KMS-11 (cell line): ENCODE measurements at regions not wholly inside any gene's neighbourhood (a gene's known extent, or its start where the extent isn't known, plus 50 kb on each side); places are given as distances from the start of the nearest gene placed in this dataset.

ENCODE experiments used
- H2AFZ ChIP-seq: fragments of 200-600 bp; sonication (generic); 2 replicates; pipeline ENCODE4 v1.6.1; 2016; ENCODE audit warnings: antibody characterized with exemption, mixed run types, low read depth
- H3K27ac ChIP-seq: fragments of 200-600 bp; sonication (generic); 2 replicates; pipeline ENCODE4 v1.6.1; 2016; ENCODE audit warnings: mild to moderate bottlenecking, mixed run types
- H3K27me3 ChIP-seq: fragments of 200-600 bp; sonication (generic); 2 replicates; pipeline ENCODE4 v1.6.1; 2017; ENCODE audit warnings: mild to moderate bottlenecking, low read depth, mixed run types, moderate library complexity; ENCODE audit not compliant: insufficient read depth
- H3K36me3 ChIP-seq: fragments of 200-600 bp; sonication (generic); 2 replicates; pipeline ENCODE4 v1.6.1; 2017; ENCODE audit warnings: mild to moderate bottlenecking, mixed run types; ENCODE audit not compliant: insufficient read depth
- H3K4me1 ChIP-seq: fragments of 200-600 bp; sonication (generic); 2 replicates; pipeline ENCODE4 v1.6.1; 2016; ENCODE audit warnings: mild to moderate bottlenecking, low read depth, mixed run types; ENCODE audit not compliant: poor library complexity, severe bottlenecking
- H3K4me2 ChIP-seq: fragments of 200-600 bp; sonication (generic); 2 replicates; pipeline ENCODE4 v1.7.0; 2016; ENCODE audit warnings: mild to moderate bottlenecking, mixed run types
- H3K4me3 ChIP-seq: fragments of 200-600 bp; sonication (generic); IDR thresholded peaks from 2 replicates; pipeline ENCODE4 v1.6.1; 2017; ENCODE audit warnings: low read depth, low read length, mixed read lengths; ENCODE audit not compliant: insufficient read depth
- H3K79me2 ChIP-seq: fragments of 200-600 bp; sonication (generic); 2 replicates; pipeline ENCODE4 v1.6.1; 2016; ENCODE audit warnings: low read depth, mixed run types; ENCODE audit not compliant: insufficient read depth
- H3K9ac ChIP-seq: fragments of 200-600 bp; sonication (generic); 2 replicates; pipeline ENCODE4 v1.6.1; 2016; ENCODE audit warnings: mild to moderate bottlenecking, mixed run types
- H4K20me1 ChIP-seq: fragments of 200-600 bp; sonication (generic); 2 replicates; pipeline ENCODE4 v1.6.1; 2016; ENCODE audit warnings: mild to moderate bottlenecking, mixed run types; ENCODE audit not compliant: insufficient read depth
- CTCF ChIP-seq: fragments of 200-600 bp; sonication (generic); conservative IDR thresholded peaks from 2 replicates; pipeline ENCODE4 v1.6.1; 2017; ENCODE audit warnings: low read depth, mild to moderate bottlenecking, antibody characterized with exemption, low read length, moderate library complexity, mixed read lengths

GRCh38 chr6:24987446-24988115, 51.8 kb upstream of the RIPOR2 start:
- no peak for TF ChIP-seq CTCF
- H3K79me2 ChIP-seq = no peaks in the 10 kb centered on the region
- no peaks in the 10 kb centered on the region for H3K36me3 ChIP-seq
- H4K20me1 ChIP-seq = no peaks in the 10 kb centered on the region
- H3K9ac ChIP-seq = no peak overlapping the region
- H3K4me1 ChIP-seq = no peaks in the 10 kb centered on the region
- no peaks in the 10 kb centered on the region for H3K27me3 ChIP-seq
- no peak overlapping the region for H3K4me2 ChIP-seq
- H3K4me3 ChIP-seq = no peak overlapping the region
- no peak overlapping the region for H2AFZ ChIP-seq
- H3K27ac ChIP-seq = no peak overlapping the region

- no peak overlapping the region for H3K4me3 ChIP-seq
- H3K27ac ChIP-seq = no peak overlapping the region
Observed at GRCh38 chr6:24988562-24988961, 52.8 kb upstream of the RIPOR2 start.

DNA sequence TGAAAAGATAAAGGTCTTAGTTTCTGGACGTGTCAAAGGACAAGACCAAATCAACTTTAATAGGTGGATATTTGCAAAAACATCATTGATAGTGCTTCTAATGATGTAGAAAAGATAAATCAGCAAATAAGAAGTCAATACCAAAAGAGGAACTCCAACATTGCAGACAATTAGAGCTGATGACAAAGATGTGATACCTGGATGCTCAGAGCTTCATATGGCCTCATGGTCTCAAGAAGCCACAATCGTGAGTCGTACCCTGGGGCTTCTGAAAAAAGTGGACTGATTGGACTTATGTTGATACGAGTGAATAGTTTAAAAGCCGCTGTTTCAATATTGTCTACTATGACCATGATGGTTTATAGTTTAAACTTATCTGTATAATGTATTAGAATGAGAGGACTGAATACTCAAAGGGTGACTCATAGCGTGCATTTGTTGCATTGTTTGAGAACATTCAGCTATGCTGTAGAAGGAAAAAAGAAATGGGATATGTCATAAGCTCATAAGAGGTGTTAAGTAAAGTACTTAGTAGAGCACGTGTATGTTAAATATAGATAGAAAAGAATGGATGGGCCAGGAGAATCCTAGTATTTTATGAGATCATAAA, 54.6 kb upstream of the RIPOR2 start:
- Histone ChIP-seq H3K4me2 (no peak overlapping the region), H3K9ac (no peak overlapping the region), H3K27ac (no peak overlapping the region), H4K20me1 (no peaks in the 10 kb centered on the region), H3K79me2 (no peaks in the 10 kb centered on the region), H3K36me3 (no peaks in the 10 kb centered on the region), H3K4me3 (no peak overlapping the region), H3K27me3 (no peaks in the 10 kb centered on the region), H2AFZ (no peak overlapping the region), H3K4me1 (no peaks in the 10 kb centered on the region)
- TF ChIP-seq CTCF = no peak

More at GRCh38 chr6:24988562-24988961, 52.8 kb upstream of the RIPOR2 start:
- Histone ChIP-seq H3K36me3 (no peaks in the 10 kb centered on the region), H3K27me3 (no peaks in the 10 kb centered on the region), H3K9ac (no peak overlapping the region), H4K20me1 (no peaks in the 10 kb centered on the region), H3K79me2 (no peaks in the 10 kb centered on the region), H2AFZ (no peak overlapping the region), H3K4me2 (no peak overlapping the region), H3K4me1 (no peaks in the 10 kb centered on the region)
- no peak for TF ChIP-seq CTCF

DNA sequence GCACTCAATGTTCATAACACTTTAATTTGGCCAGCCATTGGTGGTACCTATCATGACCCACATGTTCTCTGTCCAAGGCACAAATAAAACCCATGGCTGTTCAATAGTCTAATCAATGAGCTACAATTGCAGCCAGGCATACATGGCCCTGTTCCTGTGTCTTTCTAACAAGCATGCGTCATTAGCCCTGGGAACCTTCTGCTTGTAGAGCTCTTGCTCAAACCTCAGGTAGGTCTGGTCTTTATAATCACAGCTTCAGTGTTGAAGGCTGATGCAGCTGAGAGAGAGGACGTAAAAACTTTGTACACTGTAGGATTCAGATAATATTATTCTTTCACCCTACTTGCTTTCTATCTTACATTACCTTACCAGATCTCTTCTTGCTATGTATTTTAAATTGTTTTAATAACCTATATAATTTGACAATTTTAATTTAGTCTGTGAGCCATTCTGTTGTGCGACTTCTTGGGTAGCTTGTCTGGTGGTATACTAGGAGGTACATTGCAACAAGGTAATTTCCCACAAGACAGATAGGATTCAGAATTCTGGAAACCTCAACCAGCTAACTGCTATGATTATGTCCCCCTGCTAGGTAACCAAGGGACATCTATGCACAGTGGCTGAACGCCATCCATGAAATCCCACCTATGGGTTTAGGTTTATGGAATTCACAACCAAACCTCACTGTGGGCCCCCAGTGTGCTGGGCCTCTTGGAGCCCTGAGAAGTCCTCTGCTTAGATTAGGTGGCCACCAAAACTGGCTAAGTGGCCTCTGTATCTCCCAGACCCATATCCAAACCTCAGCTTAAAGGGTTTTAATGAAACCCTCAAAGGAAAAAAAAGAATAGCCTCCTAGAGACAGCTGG, 55.4 kb upstream of the RIPOR2 start:
- Histone ChIP-seq H4K20me1 (no peaks in the 10 kb centered on the region), H3K27ac (no peak overlapping the region), H3K79me2 (no peaks in the 10 kb centered on the region), H3K4me2 (no peak overlapping the region), H3K36me3 (no peaks in the 10 kb centered on the region), H2AFZ (peak overlapping the region; percentile 24; the same call in 1 of the 2 replicates), H3K9ac (no peak overlapping the region), H3K4me3 (no peak overlapping the region), H3K4me1 (no peaks in the 10 kb centered on the region), H3K27me3 (no peaks in the 10 kb centered on the region)
- TF ChIP-seq CTCF = no peak
